H9 (cell line): ENCODE measurements at regions not wholly inside any gene's neighbourhood (a gene's known extent, or its start where the extent isn't known, plus 50 kb on each side); places are given as distances from the start of the nearest gene placed in this dataset.

ENCODE experiments used
- DNase-seq: peaks from one replicate; pipeline ENCODE4 v3.0.0-alpha.2; 2017
- H2AFZ ChIP-seq: one replicate; pipeline ENCODE4 v1.6.1; 2013; ENCODE audit warnings: mild to moderate bottlenecking, low read length, control low read depth, moderate library complexity
- H2AK5ac ChIP-seq: 2 replicates; pipeline ENCODE4 v1.6.1; 2013; ENCODE audit warnings: low read length, control low read depth, mixed read lengths; ENCODE audit not compliant: insufficient read length
- H2BK120ac ChIP-seq: one replicate; pipeline ENCODE4 v1.6.1; 2013; ENCODE audit warnings: low read depth, mild to moderate bottlenecking, low read length, control low read depth, inconsistent platforms; ENCODE audit not compliant: poor library complexity, severe bottlenecking
- H2BK12ac ChIP-seq: 2 replicates; pipeline ENCODE4 v1.6.1; 2013; ENCODE audit warnings: low read length, control low read depth, mixed read lengths, low read depth; ENCODE audit not compliant: insufficient read length
- H2BK15ac ChIP-seq: 2 replicates; pipeline ENCODE4 v1.6.1; 2013; ENCODE audit warnings: low read depth, low read length, control low read depth
- H2BK20ac ChIP-seq: one replicate; pipeline ENCODE4 v1.6.1; 2013; ENCODE audit warnings: low read depth, mild to moderate bottlenecking, low read length, control low read depth, inconsistent platforms; ENCODE audit not compliant: poor library complexity, severe bottlenecking
- H2BK5ac ChIP-seq: 2 replicates; pipeline ENCODE4 v1.6.1; 2013; ENCODE audit warnings: low read length, control low read depth, mixed read lengths; ENCODE audit not compliant: insufficient read length
- H3K14ac ChIP-seq: 2 replicates; pipeline ENCODE4 v1.6.1; 2013; ENCODE audit warnings: low read length, control low read depth; ENCODE audit not compliant: insufficient read depth
- H3K18ac ChIP-seq: 2 replicates; pipeline ENCODE4 v1.6.1; 2013; ENCODE audit warnings: low read depth, mild to moderate bottlenecking, mixed read lengths, low read length, control low read depth; ENCODE audit not compliant: insufficient read length
- H3K23ac ChIP-seq: 2 replicates; pipeline ENCODE4 v1.6.1; 2013; ENCODE audit warnings: low read length, control low read depth, mixed read lengths, low read depth; ENCODE audit not compliant: insufficient read length
- H3K23me2 ChIP-seq: 2 replicates; pipeline ENCODE4 v1.6.1; 2013; ENCODE audit warnings: low read depth, mild to moderate bottlenecking, mixed read lengths, low read length, control low read depth; ENCODE audit not compliant: insufficient read length, poor library complexity, severe bottlenecking
- H3K27ac ChIP-seq: 2 replicates; pipeline ENCODE4 v1.5.1; 2013; ENCODE audit warnings: low read length, control low read depth, mixed read lengths, low read depth; ENCODE audit not compliant: insufficient read length
- H3K27me3 ChIP-seq: 2 replicates; pipeline ENCODE4 v1.6.1; 2013; ENCODE audit warnings: low read length, control low read depth, inconsistent platforms; ENCODE audit not compliant: insufficient read depth
- H3K4ac ChIP-seq: 2 replicates; pipeline ENCODE4 v1.6.1; 2013; ENCODE audit warnings: low read depth, mild to moderate bottlenecking, control low read depth, inconsistent platforms, low read length, moderate library complexity
- H3K4me1 ChIP-seq: 2 replicates; pipeline ENCODE4 v1.6.1; 2013; ENCODE audit warnings: low read length, control low read depth, inconsistent platforms; ENCODE audit not compliant: insufficient read depth
- H3K4me2 ChIP-seq: 2 replicates; pipeline ENCODE4 v1.6.1; 2013; ENCODE audit warnings: low read length, control low read depth, mixed read lengths; ENCODE audit not compliant: insufficient read length, insufficient read depth
- H3K56ac ChIP-seq: 2 replicates; pipeline ENCODE4 v1.6.1; 2013; ENCODE audit warnings: low read depth, mild to moderate bottlenecking, mixed read lengths, low read length, control low read depth; ENCODE audit not compliant: insufficient read length
- H3K79me1 ChIP-seq: 2 replicates; pipeline ENCODE4 v1.6.1; 2013; ENCODE audit warnings: low read depth, mild to moderate bottlenecking, moderate library complexity, low read length, control low read depth, inconsistent platforms; ENCODE audit not compliant: insufficient read depth, poor library complexity, severe bottlenecking
- H3K79me2 ChIP-seq: 2 replicates; pipeline ENCODE4 v1.6.1; 2013; ENCODE audit warnings: low read length, control low read depth, inconsistent platforms; ENCODE audit not compliant: insufficient read depth
- H3K9ac ChIP-seq: 2 replicates; pipeline ENCODE4 v1.6.1; 2013; ENCODE audit warnings: low read length, control low read depth, mixed read lengths; ENCODE audit not compliant: insufficient read length; ENCODE audit errors: extremely low read depth
- H3K9me3 ChIP-seq: one replicate; pipeline ENCODE4 v1.6.1; 2013; ENCODE audit warnings: low read depth, low read length, inconsistent platforms; ENCODE audit not compliant: control insufficient read depth
- H3T11ph ChIP-seq: one replicate; pipeline ENCODE4 v1.6.1; 2013; ENCODE audit warnings: mild to moderate bottlenecking, low read length, control low read depth, inconsistent platforms
- H4K20me1 ChIP-seq: one replicate; pipeline ENCODE4 v1.6.1; 2013; ENCODE audit not compliant: control insufficient read depth, insufficient read length, insufficient read depth
- H4K5ac ChIP-seq: 2 replicates; pipeline ENCODE4 v1.6.1; 2013; ENCODE audit warnings: low read depth, mild to moderate bottlenecking, mixed read lengths, low read length, control low read depth; ENCODE audit not compliant: insufficient read length
- H4K8ac ChIP-seq: replicated peaks from 2 replicates; pipeline ENCODE4 v1.6.1; 2013; ENCODE audit warnings: low read length, control low read depth, mixed read lengths, low read depth; ENCODE audit not compliant: insufficient read length
- H4K91ac ChIP-seq: 2 replicates; pipeline ENCODE4 v1.6.1; 2013; ENCODE audit warnings: low read depth, mild to moderate bottlenecking, moderate library complexity, mixed read lengths, low read length, control low read depth; ENCODE audit not compliant: insufficient read length
- H3K27ac Mint-ChIP-seq, 3 experiments: 2 replicates in 2 of 3; 3 replicates in 1 of 3; pipeline ENCODE4 v1.8.0; 2020 to 2021; ENCODE audit warnings: mixed read lengths in 3 of 3, mild to moderate bottlenecking in 1 of 3, moderate library complexity in 1 of 3
- H3K27me3 Mint-ChIP-seq: 2 replicates; pipeline ENCODE4 v1.8.0; 2021; ENCODE audit warnings: low read depth, mild to moderate bottlenecking, moderate library complexity, mixed read lengths
- H3K36me3 Mint-ChIP-seq, 3 experiments: 2 replicates in 2 of 3; 3 replicates in 1 of 3; pipeline ENCODE4 v1.8.0; 2020 to 2021; ENCODE audit warnings: low read depth in 3 of 3, mixed read lengths in 3 of 3; ENCODE audit not compliant: insufficient read depth in 1 of 3
- H3K4me1 Mint-ChIP-seq, 2 experiments: 2 replicates each; pipeline ENCODE4 v1.8.0; 2020; ENCODE audit warnings: mixed read lengths in 2 of 2
- H3K4me3 Mint-ChIP-seq, 2 experiments: 2 replicates in 1 of 2; 3 replicates in 1 of 2; pipeline ENCODE4 v1.8.0; 2020 to 2021; ENCODE audit warnings: mild to moderate bottlenecking in 2 of 2, mixed read lengths in 2 of 2, moderate library complexity in 1 of 2
- H3K9me3 Mint-ChIP-seq, 2 experiments: 2 replicates in 1 of 2; 3 replicates in 1 of 2; pipeline ENCODE4 v1.8.0; 2020; ENCODE audit warnings: mild to moderate bottlenecking in 2 of 2, mixed read lengths in 2 of 2, moderate library complexity in 1 of 2
- WGBS: extraction: QIAGEN DNeasy Blood & Tissue Kit; methylation state at CpG from one replicate; pipeline ENCODE4 v1.1.7; 2013; ENCODE audit warnings: missing lambda C conversion rate, low lambda C conversion rate, mixed read lengths; ENCODE audit not compliant: insufficient read length; ENCODE audit errors: extremely low coverage; 5-methylcytosine and 5-hydroxymethylcytosine counted together
- TF ChIP-seq, protein P1 (sequence below): fragments of 200-600 bp; sonication (generic); conservative IDR thresholded peaks from 3 replicates; pipeline ENCODE4 v1.8.0; 2021; ENCODE audit warnings: antibody characterized with exemption, mild to moderate bottlenecking

DNA sequence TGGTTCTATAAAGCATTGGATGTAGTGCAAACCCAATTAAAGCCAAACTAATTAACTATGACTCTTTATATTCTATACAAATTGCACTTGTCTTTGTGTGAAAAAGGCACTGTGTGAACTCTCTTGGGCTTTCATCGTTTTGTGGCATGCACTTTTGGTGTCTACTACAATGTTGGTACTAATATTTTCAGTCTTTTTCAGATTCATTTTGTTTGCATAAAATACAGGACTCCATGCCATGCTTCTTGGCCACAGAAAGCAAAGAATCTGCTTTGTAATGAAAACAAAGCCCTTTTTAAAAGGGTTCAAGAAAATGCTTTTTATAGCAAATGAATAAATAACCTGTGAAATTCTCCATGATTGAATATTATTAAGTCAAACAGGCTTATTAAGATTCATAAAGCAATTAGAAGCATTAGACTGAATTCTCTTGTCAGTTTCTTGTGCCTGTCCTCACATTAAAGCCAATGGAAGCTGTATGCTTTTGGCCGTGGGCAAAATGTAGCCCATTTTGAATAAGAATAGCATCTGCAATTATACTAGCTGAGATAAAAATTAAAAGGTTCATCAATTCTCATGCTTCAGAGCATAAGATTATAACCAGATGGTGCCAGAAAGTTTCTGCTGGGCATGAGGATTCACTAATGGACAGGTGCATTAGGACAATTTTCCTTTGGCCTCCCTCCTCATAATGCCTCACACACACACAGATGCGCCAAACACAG lies 1665.2 kb downstream of the SUCLG1 start:
- H3K23ac ChIP-seq, result no peak overlapping the region
- DNase-seq, result no peak
- no peaks in the 10 kb centered on the region for H3K27me3 ChIP-seq
- no peak overlapping the region for H2BK12ac ChIP-seq
- H3K18ac ChIP-seq, result no peak overlapping the region
- no CpG with 5 or more reads among the region's 3 CpGs for WGBS
- Mint-ChIP-seq H3K9me3 (peaks cover 0 to 5% of the 10 kb centered on the region in 2 experiments; a peak in 1 of 5 replicates), H3K4me1 (peaks cover 8 to 11% of the 10 kb centered on the region in 2 experiments), H3K36me3 (no peaks in the 10 kb centered on the region; a peak in 1 of 7 replicates), H3K27me3 (no peaks in the 10 kb centered on the region), H3K4me3 (no peak overlapping the region), H3K27ac (no peak overlapping the region)
- H2AK5ac ChIP-seq, result no peak overlapping the region
- TF ChIP-seq, protein P1, sequence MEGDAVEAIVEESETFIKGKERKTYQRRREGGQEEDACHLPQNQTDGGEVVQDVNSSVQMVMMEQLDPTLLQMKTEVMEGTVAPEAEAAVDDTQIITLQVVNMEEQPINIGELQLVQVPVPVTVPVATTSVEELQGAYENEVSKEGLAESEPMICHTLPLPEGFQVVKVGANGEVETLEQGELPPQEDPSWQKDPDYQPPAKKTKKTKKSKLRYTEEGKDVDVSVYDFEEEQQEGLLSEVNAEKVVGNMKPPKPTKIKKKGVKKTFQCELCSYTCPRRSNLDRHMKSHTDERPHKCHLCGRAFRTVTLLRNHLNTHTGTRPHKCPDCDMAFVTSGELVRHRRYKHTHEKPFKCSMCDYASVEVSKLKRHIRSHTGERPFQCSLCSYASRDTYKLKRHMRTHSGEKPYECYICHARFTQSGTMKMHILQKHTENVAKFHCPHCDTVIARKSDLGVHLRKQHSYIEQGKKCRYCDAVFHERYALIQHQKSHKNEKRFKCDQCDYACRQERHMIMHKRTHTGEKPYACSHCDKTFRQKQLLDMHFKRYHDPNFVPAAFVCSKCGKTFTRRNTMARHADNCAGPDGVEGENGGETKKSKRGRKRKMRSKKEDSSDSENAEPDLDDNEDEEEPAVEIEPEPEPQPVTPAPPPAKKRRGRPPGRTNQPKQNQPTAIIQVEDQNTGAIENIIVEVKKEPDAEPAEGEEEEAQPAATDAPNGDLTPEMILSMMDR, result no peak
- no peak overlapping the region for H3K27ac ChIP-seq
- no peaks in the 10 kb centered on the region for H3K79me1 ChIP-seq
- no peak overlapping the region for H2BK15ac ChIP-seq
- no peak overlapping the region for H4K8ac ChIP-seq
- no peak overlapping the region for H2BK5ac ChIP-seq
- no peak overlapping the region for H3K56ac ChIP-seq
- H3K4me1 ChIP-seq, result 0 out of 2 replicates have a peak, but pooled peaks cover 3% of the 10 kb centered on the region
- H4K20me1 ChIP-seq, result no peaks in the 10 kb centered on the region
- no peak overlapping the region for H4K5ac ChIP-seq
- H3K4me2 ChIP-seq, result no peak overlapping the region
- no peaks in the 10 kb centered on the region for H3K79me2 ChIP-seq
- no peak overlapping the region for H2AFZ ChIP-seq
- no peak overlapping the region for H3K14ac ChIP-seq
- H3K9ac ChIP-seq, result no peak overlapping the region
- no peak overlapping the region for H3T11ph ChIP-seq
- H2BK120ac ChIP-seq, result no peak overlapping the region
- no peaks in the 10 kb centered on the region for H3K23me2 ChIP-seq
- no peak overlapping the region for H4K91ac ChIP-seq
- no peak overlapping the region for H3K4ac ChIP-seq
- no peaks in the 10 kb centered on the region for H3K9me3 ChIP-seq
- H2BK20ac ChIP-seq, result no peak overlapping the region
